ENCODE measurements at regions not wholly inside any gene's neighbourhood (a gene's known extent, or its start where the extent isn't known, plus 50 kb on each side); places are given as distances from the start of the nearest gene placed in this dataset.

GRCh38 chr12:115691123-115691522 is 586.4 kb downstream of the MED13L start:
- TF ChIP-seq CTCF (IDR thresholded peaks at IDR 0.05): no peak
- WGBS, 3 donors: 70 to 76% (median 75%) methylated on average over 2 of the region's 2 CpGs
- no peaks in the 10 kb centered on the region for H3K4me1 ChIP-seq
- H3K36me3 ChIP-seq (ENCODE audit: insufficient read depth in 1 of 2, low read depth in 1 of 2): no peaks in the 10 kb centered on the region
- no peak overlapping the region for H3K27ac ChIP-seq
- ATAC-seq (no peak), DNase-seq (no peak)
- no peak overlapping the region for H3K4me3 ChIP-seq
- peaks cover 0 to 3% (median 0%) of the 10 kb centered on the region in 3 donors for H3K27me3 ChIP-seq (ENCODE audit: insufficient read depth in 3 of 3, low read length in 2 of 3)
- H3K9me3 ChIP-seq: no peaks in the 10 kb centered on the region
- intact Hi-C loops (cut with DNase I): no loop called here

- Histone ChIP-seq H3K4me1 (no peaks in the 10 kb centered on the region), H3K36me3 (ENCODE audit: insufficient read depth in 1 of 2, low read depth in 1 of 2) (no peaks in the 10 kb centered on the region), H3K9me3 (no peaks in the 10 kb centered on the region), H3K27ac (no peak overlapping the region), H3K4me3 (no peak overlapping the region), H3K27me3 (ENCODE audit: insufficient read depth in 3 of 3, low read length in 2 of 3) (no peaks in the 10 kb centered on the region)
- intact Hi-C loops (cut with DNase I): no loop called here
- ATAC-seq (no peak), DNase-seq (no peak)
- no peak for TF ChIP-seq CTCF (IDR thresholded peaks at IDR 0.05)
- 40 to 67% (median 56%) methylated on average over 8 of the region's 8 CpGs for WGBS, 3 donors
Measured at GRCh38 chr12:115687094-115687493, 590.4 kb downstream of the MED13L start.

DNA sequence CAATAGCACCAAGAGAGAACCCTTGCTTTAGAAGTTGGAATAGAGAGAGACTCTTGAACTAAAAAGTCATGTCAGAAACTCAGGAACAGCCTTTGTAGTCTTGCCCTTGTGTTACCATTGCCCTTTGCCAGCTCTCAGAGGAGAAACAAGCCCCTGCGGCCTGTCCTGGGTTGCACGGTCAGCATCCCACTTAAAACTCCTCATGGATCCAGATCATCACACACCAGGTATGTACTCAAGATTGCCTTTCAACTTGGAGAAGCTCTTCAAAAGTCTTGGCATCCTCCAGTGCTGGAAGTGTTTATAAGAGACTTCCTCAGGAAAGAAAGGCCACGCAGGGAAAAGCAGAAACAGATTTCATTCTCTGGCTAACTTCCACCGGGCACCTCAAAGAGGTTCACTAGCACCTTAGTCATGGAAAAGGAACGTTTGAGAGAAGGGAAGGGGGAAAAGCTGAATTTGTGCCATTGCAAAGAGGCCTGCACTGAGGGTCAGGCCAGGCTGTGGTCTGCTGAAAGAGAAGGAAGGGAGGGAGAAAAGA is 594.2 kb downstream of the MED13L start:
- no peak for TF ChIP-seq CTCF (IDR thresholded peaks at IDR 0.05)
- ATAC-seq (no peak), DNase-seq (no peak)
- no peak overlapping the region for H3K4me3 ChIP-seq
- 61 to 69% (median 65%) methylated on average over 5 of the region's 5 CpGs for WGBS, 3 donors
- intact Hi-C loops (cut with DNase I): no loop called here
- no peak overlapping the region for H3K27ac ChIP-seq
- no peaks in the 10 kb centered on the region for H3K36me3 ChIP-seq (ENCODE audit: insufficient read depth in 1 of 2, low read depth in 1 of 2)
- no peaks in the 10 kb centered on the region for H3K9me3 ChIP-seq
- H3K27me3 ChIP-seq (ENCODE audit: insufficient read depth in 3 of 3, low read length in 2 of 3): no peaks in the 10 kb centered on the region
- no peaks in the 10 kb centered on the region for H3K4me1 ChIP-seq

DNA sequence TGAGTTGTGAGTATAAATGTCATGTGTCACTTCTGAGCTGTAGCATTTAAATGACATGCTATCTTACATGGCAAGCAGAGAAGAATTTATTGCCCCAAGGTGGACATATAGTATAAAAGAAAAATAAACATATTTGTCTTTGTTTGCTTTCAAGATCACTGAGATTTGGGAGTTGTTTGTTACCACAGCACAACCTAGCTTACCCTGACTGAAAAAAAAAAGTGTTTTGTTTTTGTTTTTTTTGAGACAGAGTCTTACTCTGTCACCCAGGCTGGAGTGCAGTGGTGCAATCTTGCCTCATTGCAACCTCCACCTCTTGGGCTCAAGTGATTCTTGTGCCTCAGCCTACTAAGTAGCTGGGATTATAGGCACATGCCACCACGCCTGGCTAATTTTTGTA is 596.5 kb downstream of the MED13L start:
- DNase-seq: no peak
- TF ChIP-seq CTCF (IDR thresholded peaks at IDR 0.05): no peak
- WGBS, 3 donors: 77 to 96% (median 87%) methylated on average over 1 of the region's 1 CpG
- no peak overlapping the region for H3K4me3 ChIP-seq
- H3K36me3 ChIP-seq (ENCODE audit: insufficient read depth in 1 of 2, low read depth in 1 of 2): no peaks in the 10 kb centered on the region
- H3K27me3 ChIP-seq (ENCODE audit: insufficient read depth in 3 of 3, low read length in 2 of 3): no peaks in the 10 kb centered on the region
- no peak for ATAC-seq
- intact Hi-C loops (cut with DNase I): no loop called here
- H3K4me1 ChIP-seq: no peaks in the 10 kb centered on the region
- no peak overlapping the region for H3K27ac ChIP-seq
- no peaks in the 10 kb centered on the region for H3K9me3 ChIP-seq

GRCh38 chr12:115672506-115673080 is 604.9 kb downstream of the MED13L start:
- intact Hi-C loops (cut with DNase I): no loop called here

More at GRCh38 chr12:115672506-115673080, 604.9 kb downstream of the MED13L start:
- Histone ChIP-seq H3K27ac (no peak overlapping the region), H3K27me3 (ENCODE audit: insufficient read depth in 3 of 3, low read length in 2 of 3) (no peaks in the 10 kb centered on the region), H3K4me1 (no peaks in the 10 kb centered on the region), H3K36me3 (ENCODE audit: insufficient read depth in 1 of 2, low read depth in 1 of 2) (no peaks in the 10 kb centered on the region), H3K9me3 (no peaks in the 10 kb centered on the region), H3K4me3 (no peak overlapping the region)
- ATAC-seq (no peak), DNase-seq (no peak)
- TF ChIP-seq CTCF (IDR thresholded peaks at IDR 0.05): no peak
- WGBS, 3 donors: 85 to 86% (median 86%) methylated on average over 11 of the region's 11 CpGs

All from psoas muscle (tissue), 7 donors.